ENCODE measurements at regions not wholly inside any gene's neighbourhood (a gene's known extent, or its start where the extent isn't known, plus 50 kb on each side); places are given as distances from the start of the nearest gene placed in this dataset.
A peak's percentile ranks its signal among the peaks of the same experiment; 100 is the strongest.

GRCh38 chr5:142215915-142216681 lies 107.5 kb downstream of the NDFIP1 start:
- TF ChIP-seq EZH2 (IDR thresholded peaks at IDR 0.05; ENCODE audit: insufficient read depth, poor library complexity, severe bottlenecking): no peak
- TF ChIP-seq EZH2phosphoT487 (IDR thresholded peaks at IDR 0.05; ENCODE audit: insufficient read depth, low read depth): 0 out of 2 replicates have a peak, but pooled peaks have one; percentile 70
